ENCODE measurements at regions not wholly inside any gene's neighbourhood (a gene's known extent, or its start where the extent isn't known, plus 50 kb on each side); places are given as distances from the start of the nearest gene placed in this dataset.
"Not testable (repeated sequence)": the region's sequence is repeated elsewhere in the genome, so short reads cannot be mapped to it uniquely, and the experiment has no call there.

DNA sequence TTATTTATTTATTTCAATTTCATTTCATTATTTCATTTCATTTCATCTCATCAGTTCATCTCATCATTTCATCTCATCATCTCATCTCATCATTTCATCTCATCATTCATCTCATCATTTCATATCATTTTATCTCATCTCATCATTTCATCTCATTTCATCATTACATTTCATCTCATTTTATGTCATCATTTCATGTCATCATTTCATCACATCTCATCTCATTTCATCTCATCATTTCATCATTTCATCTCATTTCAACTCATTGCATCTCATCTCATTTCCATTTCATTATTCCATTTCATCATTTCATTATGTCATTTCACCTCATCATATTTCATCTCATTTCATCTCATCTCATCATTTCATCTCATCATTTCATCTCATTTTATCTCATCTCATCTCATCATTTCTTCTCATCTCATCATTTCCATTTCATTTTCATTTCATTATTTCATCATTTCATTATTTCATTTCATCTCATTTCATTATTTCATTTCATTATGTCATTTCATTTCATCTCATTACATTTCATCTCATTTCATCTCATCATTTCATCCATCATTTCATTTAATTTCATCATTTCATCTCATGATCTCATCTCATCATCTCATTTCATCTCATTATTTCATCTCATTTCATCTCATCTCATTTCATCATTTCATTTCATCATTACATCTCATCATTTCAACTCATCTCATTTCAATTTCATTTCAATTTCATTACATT is 2868.6 kb downstream of the RPIA start:
- DNase-seq (ENCODE audit: low read depth); in situ Hi-C loops (cut with HindIII; ENCODE audit: low pct_unique_long_range_greater_than_20kb, low sequenced_read_pairs): not testable (repeated sequence)

- in situ Hi-C loops (cut with HindIII; ENCODE audit: low pct_unique_long_range_greater_than_20kb, low sequenced_read_pairs); DNase-seq (ENCODE audit: low read depth): not testable (repeated sequence)
Observed at GRCh38 chr2:91562184-91562583, 2870.7 kb downstream of the RPIA start.

- in situ Hi-C loops (cut with HindIII; ENCODE audit: low pct_unique_long_range_greater_than_20kb, low sequenced_read_pairs); DNase-seq (ENCODE audit: low read depth): not testable (repeated sequence)
Observed at GRCh38 chr2:91564700-91565099, 2873.2 kb downstream of the RPIA start.

DNA sequence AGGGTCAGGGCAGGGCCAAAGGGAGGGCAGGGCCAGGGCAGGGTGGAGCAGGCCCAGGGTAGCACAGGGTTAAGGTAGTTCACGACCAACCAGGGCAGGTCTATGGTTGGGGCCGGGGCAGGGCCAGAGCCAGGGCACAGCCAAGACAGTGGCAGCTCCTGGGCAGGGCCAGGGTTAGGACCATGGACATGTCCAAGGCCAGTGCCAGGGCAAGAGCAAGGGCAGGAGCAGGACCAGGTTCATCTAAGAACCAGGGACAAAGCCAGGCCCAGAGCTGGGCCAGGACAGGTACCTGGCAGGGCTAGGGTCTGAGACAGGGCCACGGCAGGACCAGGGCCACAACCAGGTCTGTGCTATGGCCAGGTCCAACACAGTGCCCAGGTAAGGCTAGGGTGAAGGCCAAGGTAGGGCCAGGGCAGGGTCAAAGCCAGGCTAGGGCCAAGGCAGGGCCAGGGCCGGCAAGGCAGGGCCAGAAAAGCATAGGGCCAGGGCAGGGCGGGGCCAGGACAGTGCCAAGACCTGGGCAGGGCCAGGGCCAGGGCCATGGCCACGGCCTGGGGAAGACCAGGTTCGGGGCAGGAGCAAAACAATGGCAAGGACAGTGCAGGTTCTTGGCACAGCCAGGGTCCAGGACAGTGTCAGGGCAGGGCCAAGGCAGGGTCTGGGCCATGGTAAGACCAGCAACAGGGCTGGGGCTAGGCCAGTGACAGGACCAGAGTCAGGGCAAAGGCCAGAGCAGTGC is 2874.4 kb downstream of the RPIA start:
- DNase-seq (ENCODE audit: low read depth); in situ Hi-C loops (cut with HindIII; ENCODE audit: low pct_unique_long_range_greater_than_20kb, low sequenced_read_pairs): not testable (repeated sequence)

DNA sequence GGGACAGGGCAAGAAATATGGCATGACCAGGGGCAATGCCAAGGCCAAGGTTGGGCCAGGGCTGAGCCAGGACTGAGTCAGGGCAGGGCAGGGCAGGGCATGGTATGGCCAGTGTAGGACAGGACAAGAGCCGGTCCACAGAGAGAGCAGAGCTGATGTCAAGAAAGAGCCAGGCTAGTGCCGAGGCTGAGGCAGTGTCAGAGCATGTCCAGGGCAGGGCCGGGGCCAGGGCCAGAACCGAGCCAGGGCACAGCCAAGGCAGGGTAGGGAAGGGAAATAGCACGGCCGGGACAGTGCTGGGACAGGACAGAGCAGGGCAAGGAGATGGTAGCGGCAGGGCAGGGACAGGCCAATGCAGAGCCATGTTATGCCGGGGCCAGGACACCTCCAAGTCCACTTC is 2875.1 kb downstream of the RPIA start:
- in situ Hi-C loops (cut with HindIII; ENCODE audit: low pct_unique_long_range_greater_than_20kb, low sequenced_read_pairs); DNase-seq (ENCODE audit: low read depth): not testable (repeated sequence)

- in situ Hi-C loops (cut with HindIII; ENCODE audit: low pct_unique_long_range_greater_than_20kb, low sequenced_read_pairs); DNase-seq (ENCODE audit: low read depth): not testable (repeated sequence)
Observed at GRCh38 chr2:91567546-91568335, 2876.3 kb downstream of the RPIA start.

- in situ Hi-C loops (cut with HindIII; ENCODE audit: low pct_unique_long_range_greater_than_20kb, low sequenced_read_pairs): not testable (repeated sequence)
Observed at GRCh38 chr2:91568391-91569338, 2877.2 kb downstream of the RPIA start.

DNA sequence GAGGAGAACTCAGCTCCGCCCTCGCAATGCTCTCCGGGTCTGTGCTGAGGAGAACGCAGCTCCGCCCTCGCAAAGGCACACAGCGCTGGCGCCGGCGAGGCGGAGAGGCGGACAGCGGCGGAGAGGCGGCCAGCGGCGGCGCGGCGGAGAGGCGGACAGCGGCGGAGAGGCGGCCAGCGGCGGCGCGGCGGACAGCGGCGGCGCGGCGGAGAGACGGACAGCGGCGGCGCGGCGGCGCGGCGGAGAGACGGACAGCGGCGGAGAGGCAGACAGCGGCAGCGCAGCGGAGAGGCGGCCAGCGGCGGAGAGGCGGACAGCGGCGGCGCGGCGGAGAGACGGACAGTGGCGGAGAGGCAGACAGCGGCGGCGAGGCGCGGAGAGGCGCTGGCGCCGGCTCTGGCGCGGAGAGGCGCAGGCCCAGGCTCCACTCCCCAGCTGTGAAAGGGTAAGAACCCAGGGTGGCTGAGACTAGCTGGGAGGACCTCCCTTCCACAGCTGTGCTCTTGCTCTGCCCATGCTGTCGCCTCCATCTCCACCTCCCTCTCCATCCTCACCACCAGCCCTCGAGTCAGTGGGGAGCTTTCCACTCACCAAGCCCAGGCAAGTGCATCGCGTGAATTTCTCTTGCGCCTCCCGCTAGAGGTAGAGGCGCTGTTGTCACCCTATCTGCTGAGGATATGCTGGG is 2879.9 kb downstream of the RPIA start:
- DNase-seq (ENCODE audit: low read depth): peak; percentile 27
- in situ Hi-C loops (cut with HindIII; ENCODE audit: low pct_unique_long_range_greater_than_20kb, low sequenced_read_pairs): not testable (repeated sequence)

More at GRCh38 chr2:91568391-91569338, 2877.2 kb downstream of the RPIA start:
- DNase-seq (ENCODE audit: low read depth): not testable (repeated sequence)

- in situ Hi-C loops (cut with HindIII; ENCODE audit: low pct_unique_long_range_greater_than_20kb, low sequenced_read_pairs); DNase-seq (ENCODE audit: low read depth): not testable (repeated sequence)
Observed at GRCh38 chr2:91573018-91573417, 2881.5 kb downstream of the RPIA start.

DNA sequence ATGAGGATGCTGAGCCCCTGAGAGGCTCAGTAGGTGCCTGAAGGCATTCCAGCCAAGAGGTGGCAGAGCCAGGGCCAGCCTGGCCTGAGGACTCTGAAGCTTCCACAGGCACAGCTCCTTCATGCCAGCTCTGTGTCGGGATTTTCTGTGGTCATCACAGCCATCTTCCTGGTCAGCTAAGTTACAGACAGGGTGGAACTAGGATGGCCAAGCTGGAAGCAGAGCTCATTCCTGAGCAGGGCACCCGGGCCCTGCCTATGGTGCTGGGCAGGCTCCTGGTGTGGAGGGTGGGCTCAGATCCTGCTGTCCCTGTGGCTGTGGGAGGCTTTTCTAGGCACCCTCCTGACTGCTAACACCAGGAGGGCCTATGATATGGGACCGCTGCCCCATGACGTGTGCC is 2882.3 kb downstream of the RPIA start:
- DNase-seq (ENCODE audit: low read depth); in situ Hi-C loops (cut with HindIII; ENCODE audit: low pct_unique_long_range_greater_than_20kb, low sequenced_read_pairs): not testable (repeated sequence)

DNA sequence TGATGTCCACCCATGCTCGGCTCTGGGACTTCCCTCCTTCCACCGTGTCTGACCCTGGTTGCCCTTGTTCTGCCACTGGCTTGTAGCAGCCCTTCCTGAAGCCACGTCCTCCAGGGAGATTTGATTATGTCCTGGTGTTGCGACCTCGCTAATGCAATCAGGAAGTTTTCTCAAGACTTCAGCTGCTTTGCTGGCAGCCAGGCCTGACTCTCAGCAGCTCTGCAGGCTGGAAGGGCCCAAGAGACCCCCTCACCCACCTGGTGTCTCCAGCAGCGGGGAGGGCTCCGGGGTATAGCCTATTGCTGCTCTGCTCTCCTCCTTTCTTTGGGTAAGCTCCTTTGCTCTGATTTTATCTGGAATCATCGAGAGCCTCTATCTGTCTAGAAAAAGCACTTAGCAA is 2882.8 kb downstream of the RPIA start:
- DNase-seq (ENCODE audit: low read depth); in situ Hi-C loops (cut with HindIII; ENCODE audit: low pct_unique_long_range_greater_than_20kb, low sequenced_read_pairs): not testable (repeated sequence)

GRCh38 chr2:91575701-91576100 is 2884.2 kb downstream of the RPIA start:
- in situ Hi-C loops (cut with HindIII; ENCODE audit: low pct_unique_long_range_greater_than_20kb, low sequenced_read_pairs): not testable (repeated sequence)
- peak; percentile 49 for DNase-seq (ENCODE audit: low read depth)

DNA sequence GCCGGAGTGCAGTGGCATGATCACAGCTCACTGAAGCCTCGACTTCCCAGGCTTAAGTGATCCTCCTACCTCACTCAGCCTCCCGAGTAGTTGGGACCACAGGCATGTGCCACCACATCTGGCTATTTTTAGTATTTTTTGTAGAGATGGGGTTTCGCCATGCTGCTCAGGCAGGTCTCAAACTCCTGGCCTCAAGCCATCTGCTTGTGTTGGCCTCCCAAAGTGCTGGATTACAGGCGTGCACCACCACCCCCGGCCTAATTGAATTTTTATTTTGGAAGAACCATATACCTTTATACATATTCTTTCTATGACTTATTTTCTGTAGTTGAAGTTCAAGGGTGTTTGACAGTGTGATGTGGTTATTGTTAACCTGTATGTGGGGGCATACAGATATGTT is 2885.9 kb downstream of the RPIA start:
- in situ Hi-C loops (cut with HindIII; ENCODE audit: low pct_unique_long_range_greater_than_20kb, low sequenced_read_pairs); DNase-seq (ENCODE audit: low read depth): not testable (repeated sequence)

DNA sequence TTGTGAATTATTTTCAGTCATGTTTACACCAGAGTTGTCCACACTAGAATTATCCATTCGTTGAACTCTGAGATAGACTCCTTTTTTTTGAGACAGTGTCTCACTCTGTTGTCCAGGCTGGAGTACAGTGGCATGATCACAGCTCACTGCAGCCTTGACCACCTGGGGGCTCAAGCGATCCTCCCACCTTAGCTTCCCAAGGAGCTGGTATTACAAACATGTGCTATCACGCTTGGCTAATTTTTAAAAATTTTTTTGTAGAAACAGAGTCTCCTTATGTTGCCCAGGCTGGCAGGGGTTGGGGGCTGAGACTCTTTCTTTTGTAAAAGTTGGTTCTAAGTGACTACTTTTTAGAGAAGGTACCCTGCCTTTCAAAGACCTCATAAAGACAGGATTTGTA is 2887.2 kb downstream of the RPIA start:
- in situ Hi-C loops (cut with HindIII; ENCODE audit: low pct_unique_long_range_greater_than_20kb, low sequenced_read_pairs); DNase-seq (ENCODE audit: low read depth): not testable (repeated sequence)

GRCh38 chr2:91579555-91579954 is 2888.1 kb downstream of the RPIA start:
- in situ Hi-C loops (cut with HindIII; ENCODE audit: low pct_unique_long_range_greater_than_20kb, low sequenced_read_pairs); DNase-seq (ENCODE audit: low read depth): not testable (repeated sequence)

DNA sequence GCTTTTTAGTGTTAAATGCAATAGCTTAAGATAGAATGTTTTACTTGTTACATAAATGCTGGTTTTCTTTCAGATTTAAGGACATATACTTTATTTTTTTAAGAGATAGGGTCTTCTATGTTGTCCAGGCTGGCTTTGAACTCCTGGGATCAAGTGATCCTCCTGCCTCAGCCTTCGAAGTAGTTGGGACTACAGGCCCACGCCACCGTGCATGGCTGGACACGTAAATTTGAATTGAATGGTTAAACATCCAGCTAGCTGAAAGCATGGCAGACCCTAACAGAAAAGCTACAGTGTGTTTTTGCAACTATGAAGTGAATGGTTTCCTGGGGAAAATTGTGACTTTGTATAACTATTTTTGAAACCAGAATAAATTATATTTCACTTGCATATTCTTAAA is 2888.6 kb downstream of the RPIA start:
- in situ Hi-C loops (cut with HindIII; ENCODE audit: low pct_unique_long_range_greater_than_20kb, low sequenced_read_pairs): not testable (repeated sequence)

DNA sequence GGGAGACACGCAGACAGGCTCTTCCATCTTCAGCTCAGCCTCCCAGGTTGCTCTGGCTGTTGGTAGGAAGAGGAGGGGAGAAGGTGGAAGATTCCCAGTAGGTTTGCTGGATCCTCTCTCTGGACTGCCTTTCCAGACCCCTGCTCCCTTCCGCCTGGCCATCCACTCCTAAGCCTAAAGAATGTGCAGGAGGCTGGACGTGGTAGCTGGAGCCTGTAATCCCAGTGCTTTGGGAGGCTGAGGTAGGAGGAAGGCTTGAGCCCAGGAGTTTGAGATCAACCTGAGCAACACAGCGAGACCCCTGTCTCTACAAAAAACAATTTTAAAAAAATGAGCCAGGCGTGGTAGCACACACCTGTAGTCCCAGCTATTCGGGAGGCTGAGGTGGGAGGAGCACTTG is 2895.6 kb downstream of the RPIA start:
- DNase-seq (ENCODE audit: low read depth); in situ Hi-C loops (cut with HindIII; ENCODE audit: low pct_unique_long_range_greater_than_20kb, low sequenced_read_pairs): not testable (repeated sequence)

More for the DNA sequence above, 2888.6 kb downstream of the RPIA start:
- DNase-seq (ENCODE audit: low read depth): not testable (repeated sequence)

Data from Caki2 (cell line).